ENCODE measurements at regions not wholly inside any gene's neighbourhood (a gene's known extent, or its start where the extent isn't known, plus 50 kb on each side); places are given as distances from the start of the nearest gene placed in this dataset.

- DNase-seq = no peak
Observed at GRCh38 chr3:159779883-159780282, 208.8 kb upstream of the IL12A start.

- no peak for DNase-seq
Observed at GRCh38 chr3:159781867-159782266, 206.8 kb upstream of the IL12A start.

GRCh38 chr3:159782724-159783421, 205.8 kb upstream of the IL12A start:
- no peak for DNase-seq

- DNase-seq = no peak
Observed at GRCh38 chr3:159783780-159784742, 204.6 kb upstream of the IL12A start.

- no peak for DNase-seq
Observed at GRCh38 chr3:159785273-159785708, 203.3 kb upstream of the IL12A start.

GRCh38 chr3:159786489-159787177, 202.0 kb upstream of the IL12A start:
- DNase-seq = no peak

GRCh38 chr3:159787178-159787574, 201.5 kb upstream of the IL12A start:
- no peak for DNase-seq

GRCh38 chr3:159787794-159788205, 200.8 kb upstream of the IL12A start:
- no peak for DNase-seq

- DNase-seq = no peak
Observed at GRCh38 chr3:159788291-159788690, 200.3 kb upstream of the IL12A start.

GRCh38 chr3:159789017-159789416, 199.6 kb upstream of the IL12A start:
- no peak for DNase-seq

- DNase-seq = no peak
Observed at GRCh38 chr3:159789742-159790635, 198.6 kb upstream of the IL12A start.

- DNase-seq = no peak
Observed at GRCh38 chr3:159791336-159791735, 197.3 kb upstream of the IL12A start.

GRCh38 chr3:159792070-159792469, 196.6 kb upstream of the IL12A start:
- DNase-seq = no peak

- no peak for DNase-seq
Observed at GRCh38 chr3:159795042-159795441, 193.6 kb upstream of the IL12A start.

- DNase-seq = no peak
Observed at GRCh38 chr3:159795681-159796175, 192.9 kb upstream of the IL12A start.

- DNase-seq = no peak
Observed at GRCh38 chr3:159796226-159796625, 192.4 kb upstream of the IL12A start.

- DNase-seq = no peak
Observed at GRCh38 chr3:159796744-159797143, 191.9 kb upstream of the IL12A start.

- DNase-seq = no peak
Observed at GRCh38 chr3:159797771-159798170, 190.9 kb upstream of the IL12A start.

GRCh38 chr3:159798951-159799350, 189.7 kb upstream of the IL12A start:
- no peak for DNase-seq

- no peak for DNase-seq
Observed at GRCh38 chr3:159800434-159801155, 188.0 kb upstream of the IL12A start.

- DNase-seq = no peak
Observed at GRCh38 chr3:159802864-159803263, 185.8 kb upstream of the IL12A start.
